ENCODE measurements at regions not wholly inside any gene's neighbourhood (a gene's known extent, or its start where the extent isn't known, plus 50 kb on each side); places are given as distances from the start of the nearest gene placed in this dataset.
"Not testable (repeated sequence)": the region's sequence is repeated elsewhere in the genome, so short reads cannot be mapped to it uniquely, and the experiment has no call there.

GRCh38 chr14:38000340-38000739 is 207.4 kb upstream of the SSTR1 start:
- DNase-seq, result no peak

DNA sequence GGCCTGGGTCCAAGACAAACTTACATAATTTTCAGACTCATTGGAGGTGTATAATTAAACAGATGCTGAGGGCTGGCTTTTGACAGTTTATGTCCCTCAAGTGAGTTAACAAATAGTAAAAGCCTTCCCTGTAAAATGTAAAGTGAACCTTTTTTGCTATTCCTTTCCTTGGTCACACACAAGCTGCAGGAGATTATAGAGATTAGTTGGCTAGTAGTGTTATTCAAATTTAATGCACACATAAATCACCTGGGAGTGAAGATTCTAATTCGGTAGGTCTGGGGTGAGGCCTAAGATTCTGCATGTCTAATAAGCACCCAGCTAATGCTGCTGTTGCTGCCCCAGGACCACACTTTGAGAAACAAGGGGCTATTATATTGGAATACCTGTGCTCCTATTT is 206.2 kb upstream of the SSTR1 start:
- no peak for DNase-seq

DNA sequence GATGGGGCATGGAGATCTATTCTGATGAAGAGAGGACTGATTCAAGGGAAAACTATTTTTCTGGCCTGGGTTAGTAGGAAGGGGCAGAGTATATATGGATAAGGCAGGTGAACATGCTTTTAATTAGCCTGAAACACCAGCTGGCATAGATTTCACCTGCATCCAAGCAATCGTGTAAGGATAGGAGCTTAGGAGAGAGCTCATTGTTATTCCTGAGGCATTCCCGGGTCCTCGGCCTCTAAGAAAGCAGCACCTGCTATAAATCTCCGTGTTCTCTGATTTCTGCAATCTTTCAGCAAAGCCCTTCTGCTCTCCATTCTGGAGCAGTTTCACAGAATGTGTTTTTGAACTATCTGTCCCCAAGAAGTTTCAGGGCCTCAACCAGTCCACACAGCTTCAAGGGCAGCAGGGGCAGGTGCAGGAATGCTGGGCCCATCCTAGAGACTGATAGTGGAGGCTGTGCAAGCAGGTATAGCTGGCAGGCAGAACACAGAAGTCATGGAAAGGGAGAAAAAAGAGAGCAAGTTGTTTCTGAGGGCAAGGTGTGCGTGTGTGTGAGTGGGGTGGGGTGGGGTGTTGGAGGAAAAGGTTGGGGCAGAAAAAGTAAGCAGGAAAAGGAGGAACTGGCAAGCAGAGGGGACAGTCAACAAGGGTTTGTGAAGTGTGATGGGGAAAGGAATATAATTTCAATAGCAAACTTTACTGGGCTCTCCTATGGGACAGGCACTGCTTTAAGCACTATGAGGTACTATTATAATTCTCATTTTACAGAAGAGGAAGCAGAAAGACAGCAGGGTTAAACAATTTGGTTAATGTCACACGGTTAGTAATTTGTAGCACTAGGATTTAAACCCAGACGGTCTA is 203.7 kb upstream of the SSTR1 start:
- no peak for DNase-seq

DNA sequence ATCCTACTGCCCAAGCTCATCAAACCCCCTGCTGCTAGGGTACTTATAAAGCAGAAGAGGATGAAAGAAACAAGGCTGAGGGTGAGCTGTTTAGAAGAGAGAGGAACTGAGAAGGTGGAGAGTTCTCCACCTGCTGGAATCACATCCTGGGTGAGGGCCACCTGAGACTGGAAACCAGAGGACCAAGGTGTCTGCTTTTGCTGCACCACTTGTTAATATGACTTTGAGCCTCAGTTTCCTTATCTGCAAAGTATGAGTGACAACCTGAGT is 203.2 kb upstream of the SSTR1 start:
- no peak for DNase-seq

DNA sequence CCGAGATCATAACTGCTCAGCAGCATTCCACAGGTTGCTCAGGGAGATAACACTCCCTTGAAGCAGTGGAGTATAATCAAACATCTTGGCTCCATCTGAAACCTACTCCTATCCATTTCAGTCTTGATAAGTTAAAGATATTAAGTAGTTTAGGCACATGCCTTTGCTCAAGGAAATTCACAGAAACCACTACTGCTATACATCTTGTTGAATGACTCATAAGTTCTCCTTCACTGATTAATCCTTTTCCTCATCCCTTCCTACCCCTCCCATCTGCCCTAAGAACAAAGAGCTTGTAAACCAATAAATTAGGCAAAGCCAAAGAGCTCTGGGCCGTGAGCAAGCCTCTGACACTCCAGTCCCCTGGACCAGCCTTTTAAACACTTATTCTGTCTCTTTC is 196.5 kb upstream of the SSTR1 start:
- DNase-seq, result not testable (repeated sequence)

DNA sequence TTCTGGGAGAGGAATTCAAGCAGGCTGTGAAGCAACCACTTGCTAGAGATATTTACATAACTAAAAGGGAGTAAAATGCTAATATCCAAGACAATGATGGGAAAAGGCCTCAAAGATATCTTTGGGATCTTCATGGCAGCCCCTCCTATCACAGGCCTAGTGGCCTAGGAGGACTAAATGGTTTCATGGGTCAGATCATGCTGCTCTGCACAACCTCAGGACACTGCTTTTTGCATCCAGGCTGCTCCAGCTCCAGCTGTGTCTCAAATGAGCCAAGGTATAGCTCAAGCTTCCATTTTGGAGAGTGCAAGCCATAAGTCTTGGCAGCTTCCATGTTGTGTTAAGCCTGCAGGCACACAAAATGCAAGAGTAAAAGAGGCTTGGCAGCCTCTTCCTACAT is 195.6 kb upstream of the SSTR1 start:
- DNase-seq, result no peak

- DNase-seq, result no peak
Measured at GRCh38 chr14:38016497-38016896, 191.2 kb upstream of the SSTR1 start.

DNA sequence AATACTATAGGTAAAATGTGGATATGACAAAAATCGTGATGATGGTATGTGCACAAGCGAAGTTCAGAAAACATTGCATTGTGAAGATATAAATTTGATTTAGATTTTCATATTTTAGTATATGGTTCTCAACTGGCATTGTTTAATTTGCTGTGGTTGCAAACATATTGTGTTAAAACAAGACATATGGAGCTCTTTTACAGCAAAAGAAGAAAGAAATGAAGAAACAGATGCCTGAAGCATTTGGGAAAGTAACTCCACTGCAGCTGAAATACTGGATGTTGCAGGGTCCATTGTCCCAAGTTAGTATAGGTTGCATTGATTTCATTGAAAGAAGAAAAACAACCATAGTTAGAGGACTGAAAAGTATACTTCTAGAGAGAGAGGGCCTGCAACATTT is 185.8 kb upstream of the SSTR1 start:
- no peak for DNase-seq

- no peak for DNase-seq
Measured at GRCh38 chr14:38022775-38023174, 184.9 kb upstream of the SSTR1 start.

- DNase-seq, result no peak
Measured at GRCh38 chr14:38038171-38038570, 169.5 kb upstream of the SSTR1 start.

DNA sequence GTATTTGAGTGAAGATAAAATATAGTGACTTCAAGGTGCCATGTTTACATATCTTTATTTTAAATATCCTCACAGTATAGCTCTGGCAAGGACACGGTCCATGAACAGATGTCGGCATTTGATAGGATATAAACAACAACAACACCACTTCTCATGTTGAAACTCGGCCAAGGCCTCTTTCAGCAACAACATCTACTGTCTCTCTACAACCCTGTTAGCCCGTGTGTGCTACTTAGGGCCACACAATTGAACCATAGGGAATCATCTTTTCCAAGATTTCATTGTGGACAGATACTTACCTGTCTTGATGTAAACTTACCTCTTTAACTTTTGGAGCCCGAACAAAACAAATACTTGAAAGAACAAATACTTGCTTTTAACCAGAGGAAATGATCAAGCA is 168.7 kb upstream of the SSTR1 start:
- no peak for DNase-seq

DNA sequence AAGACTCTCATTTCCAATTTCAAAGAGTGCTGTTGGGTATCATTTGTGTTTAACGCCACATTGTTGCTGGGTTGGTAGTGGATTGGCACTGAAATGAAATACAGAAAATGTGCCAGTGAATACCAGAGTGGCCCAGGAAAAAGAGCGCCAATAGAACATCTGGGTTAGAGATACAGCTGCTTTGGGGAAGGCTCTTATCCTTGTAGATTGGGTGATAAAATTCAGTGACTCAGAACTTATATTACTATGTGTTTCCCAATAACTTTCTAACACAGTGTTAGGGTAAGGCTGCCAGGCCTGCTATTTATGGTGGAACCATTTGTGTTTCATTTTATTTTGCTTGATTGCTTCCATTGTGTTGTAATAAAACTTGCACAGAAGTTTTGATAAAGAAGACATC is 168.2 kb upstream of the SSTR1 start:
- DNase-seq, result no peak

DNA sequence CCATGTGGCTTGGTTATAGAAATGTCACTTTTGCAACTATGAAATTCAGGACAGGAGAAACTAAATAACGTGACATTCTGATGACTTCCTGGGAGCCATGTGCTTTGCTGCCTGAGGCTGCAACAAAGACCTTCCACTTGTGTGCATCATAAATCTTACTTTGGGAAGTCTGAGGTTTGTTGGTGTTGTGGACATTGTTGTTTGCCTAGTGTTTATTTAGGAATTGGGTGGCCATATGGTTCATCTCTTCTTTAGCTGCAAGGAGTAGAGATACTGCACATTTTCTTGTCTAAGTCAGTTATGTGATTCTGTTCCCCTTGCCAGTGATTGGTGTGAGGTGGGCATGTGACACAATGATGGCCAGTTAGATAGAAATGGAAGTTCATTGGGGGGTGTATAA is 167.3 kb upstream of the SSTR1 start:
- DNase-seq, result no peak

- DNase-seq, result peak; percentile 93
Measured at GRCh38 chr14:38042322-38042721, 165.4 kb upstream of the SSTR1 start.

- DNase-seq, result no peak
Measured at GRCh38 chr14:38044710-38045109, 163.0 kb upstream of the SSTR1 start.

- no peak for DNase-seq
Measured at GRCh38 chr14:38045461-38045860, 162.2 kb upstream of the SSTR1 start.

DNA sequence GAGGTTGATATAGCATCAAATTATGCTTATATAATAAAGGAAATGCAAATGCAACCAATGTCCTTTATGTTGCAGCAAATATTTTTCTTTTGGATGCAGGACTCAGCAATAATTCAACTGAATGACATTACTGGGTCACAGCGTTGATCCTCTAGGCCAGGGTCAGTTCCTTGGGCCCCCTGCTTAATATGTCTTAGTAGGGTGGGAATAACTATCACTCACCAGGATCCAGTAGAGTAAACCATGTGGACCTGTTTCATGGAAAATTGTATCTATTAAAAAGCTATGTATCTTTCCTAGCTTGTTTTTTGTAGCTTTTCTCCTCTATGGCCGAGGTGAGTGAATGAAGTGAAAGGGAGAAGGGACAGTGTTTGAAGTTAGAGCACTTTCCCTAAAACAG is 161.5 kb upstream of the SSTR1 start:
- DNase-seq, result no peak

DNA sequence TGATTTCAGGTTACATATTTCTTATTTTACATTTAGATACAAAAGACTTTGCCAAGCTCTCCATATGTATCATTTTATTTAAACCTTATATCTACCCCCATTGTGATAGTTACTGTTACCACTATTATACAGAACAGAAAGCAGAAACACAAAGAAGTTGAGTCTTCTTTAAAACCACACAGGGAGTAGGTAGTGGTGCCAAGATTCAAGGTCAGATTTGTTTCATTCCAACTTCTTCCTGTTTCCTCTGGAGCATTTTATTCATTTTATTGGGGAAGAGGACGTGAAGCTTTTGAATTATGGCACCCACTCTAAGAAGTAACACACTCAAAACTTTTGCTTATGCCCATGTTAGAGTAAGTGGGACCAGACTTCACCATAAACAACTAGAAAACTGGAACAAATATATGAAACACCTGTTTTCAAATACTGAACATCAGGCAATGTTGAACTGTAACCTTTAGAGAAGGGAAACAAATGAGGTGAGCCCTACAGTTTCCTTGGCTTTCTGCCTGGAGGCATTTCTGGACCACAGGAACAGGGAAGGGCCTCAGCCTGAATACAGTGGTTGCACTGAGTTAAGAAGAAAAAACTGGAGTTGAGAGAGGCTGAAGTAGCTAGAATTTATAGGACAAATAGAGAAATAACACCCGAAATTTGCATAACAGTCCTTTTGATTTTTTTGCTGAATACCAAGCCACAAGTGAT is 160.4 kb upstream of the SSTR1 start:
- DNase-seq, result no peak

DNA sequence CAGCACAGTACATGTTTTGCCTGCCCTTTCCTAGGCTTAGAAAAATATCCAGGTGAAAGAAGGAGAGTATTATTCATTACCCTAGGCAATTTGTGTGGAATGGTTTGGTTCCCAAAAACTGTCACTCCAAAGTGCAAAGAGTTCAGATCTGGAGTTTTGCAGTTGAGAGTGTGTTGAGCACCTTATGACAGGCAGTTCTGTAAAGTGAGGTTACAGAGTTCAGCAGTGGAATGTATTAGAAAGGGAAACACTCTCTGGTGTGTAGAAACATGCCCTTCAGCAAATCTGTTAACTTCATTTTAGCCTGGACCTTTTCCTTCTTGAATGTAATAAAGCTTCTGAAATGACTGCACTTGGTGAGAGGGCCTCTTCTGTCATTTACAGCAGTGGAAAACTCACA is 154.0 kb upstream of the SSTR1 start:
- no peak for DNase-seq

GRCh38 chr14:38056270-38056669 is 151.4 kb upstream of the SSTR1 start:
- DNase-seq, result no peak

- DNase-seq, result not testable (repeated sequence)
Measured at GRCh38 chr14:38062223-38062622, 145.5 kb upstream of the SSTR1 start.

- DNase-seq, result no peak
Measured at GRCh38 chr14:38063711-38064320, 143.9 kb upstream of the SSTR1 start.

DNA sequence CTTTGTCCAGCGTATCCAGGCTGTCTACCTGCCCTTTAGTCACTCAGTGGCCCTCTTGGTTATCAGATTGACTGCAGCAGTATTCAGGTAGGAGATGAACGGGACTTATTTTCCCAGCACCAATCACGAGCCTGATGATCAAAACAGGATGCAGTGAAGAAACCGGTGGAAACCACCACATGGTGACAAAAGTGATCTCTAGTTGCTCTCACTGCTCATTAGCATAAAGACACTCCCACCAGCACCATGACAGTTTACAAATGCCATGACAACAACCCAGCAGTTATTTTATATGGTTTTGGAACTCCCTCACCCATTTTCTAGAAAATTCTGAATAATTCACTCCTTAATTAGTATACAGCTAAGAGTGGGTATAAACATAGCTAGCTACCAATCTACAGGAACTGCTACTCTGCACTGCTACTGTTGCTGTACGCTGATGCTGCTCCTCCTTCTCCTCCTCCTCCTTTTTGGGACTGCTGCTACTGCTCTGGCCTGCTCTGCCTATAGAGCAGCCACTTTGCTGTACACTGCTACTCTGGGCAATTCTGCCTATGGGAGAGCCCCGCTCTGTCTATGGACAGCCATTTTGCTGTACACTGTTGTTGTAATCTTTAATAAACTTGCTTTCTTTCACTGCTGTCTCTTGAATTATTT is 142.5 kb upstream of the SSTR1 start:
- no peak for DNase-seq

DNA sequence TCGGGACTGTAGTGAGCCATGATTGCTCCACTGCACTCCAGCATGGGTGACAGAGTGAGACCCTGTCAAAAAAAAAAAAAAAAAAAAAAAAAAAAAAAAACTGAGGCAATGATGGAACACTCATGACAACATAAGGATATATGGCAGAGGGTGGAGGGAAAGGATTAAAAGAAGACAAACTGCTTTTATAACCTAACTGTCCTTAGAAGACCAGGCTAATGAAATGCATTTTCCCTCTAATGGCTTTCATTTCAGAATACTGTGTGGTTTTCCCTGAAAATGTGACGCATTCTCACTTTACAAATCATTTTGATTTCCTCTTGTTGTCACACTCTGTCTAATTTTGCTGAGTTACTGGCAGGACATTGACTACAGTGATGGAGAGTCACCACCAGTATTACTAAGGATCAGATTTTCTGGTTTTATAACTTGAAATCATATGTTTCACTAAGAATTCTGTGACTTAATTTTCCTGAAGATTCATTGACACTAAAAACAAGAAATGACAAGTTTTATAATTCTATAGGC is 137.6 kb upstream of the SSTR1 start:
- no peak for DNase-seq
